Activated naive CD4-positive, alpha-beta T cell treated with anti-CD3 and anti-CD28 coated beads, Interleukin-2, amount 50 U/mL, for 24 hours (primary cell): ENCODE measurements at regions not wholly inside any gene's neighbourhood (a gene's known extent, or its start where the extent isn't known, plus 50 kb on each side); places are given as distances from the start of the nearest gene placed in this dataset.
A peak's percentile ranks its signal among the peaks of the same experiment; 100 is the strongest.

ENCODE experiments used
- H3K27ac Mint-ChIP-seq: one replicate; pipeline ENCODE4 v1.8.0; 2021; ENCODE audit warnings: mild to moderate bottlenecking, mixed read lengths
- H3K27me3 Mint-ChIP-seq: one replicate; pipeline ENCODE4 v1.8.0; 2021; ENCODE audit warnings: mixed read lengths
- H3K36me3 Mint-ChIP-seq: one replicate; pipeline ENCODE4 v1.8.0; 2021; ENCODE audit warnings: mixed read lengths
- H3K4me1 Mint-ChIP-seq: one replicate; pipeline ENCODE4 v1.8.0; 2021; ENCODE audit warnings: mixed read lengths
- H3K4me3 Mint-ChIP-seq: one replicate; pipeline ENCODE4 v1.8.0; 2021; ENCODE audit warnings: mild to moderate bottlenecking, mixed read lengths
- H3K9me3 Mint-ChIP-seq: one replicate; pipeline ENCODE4 v1.8.0; 2021; ENCODE audit warnings: mixed read lengths

DNA sequence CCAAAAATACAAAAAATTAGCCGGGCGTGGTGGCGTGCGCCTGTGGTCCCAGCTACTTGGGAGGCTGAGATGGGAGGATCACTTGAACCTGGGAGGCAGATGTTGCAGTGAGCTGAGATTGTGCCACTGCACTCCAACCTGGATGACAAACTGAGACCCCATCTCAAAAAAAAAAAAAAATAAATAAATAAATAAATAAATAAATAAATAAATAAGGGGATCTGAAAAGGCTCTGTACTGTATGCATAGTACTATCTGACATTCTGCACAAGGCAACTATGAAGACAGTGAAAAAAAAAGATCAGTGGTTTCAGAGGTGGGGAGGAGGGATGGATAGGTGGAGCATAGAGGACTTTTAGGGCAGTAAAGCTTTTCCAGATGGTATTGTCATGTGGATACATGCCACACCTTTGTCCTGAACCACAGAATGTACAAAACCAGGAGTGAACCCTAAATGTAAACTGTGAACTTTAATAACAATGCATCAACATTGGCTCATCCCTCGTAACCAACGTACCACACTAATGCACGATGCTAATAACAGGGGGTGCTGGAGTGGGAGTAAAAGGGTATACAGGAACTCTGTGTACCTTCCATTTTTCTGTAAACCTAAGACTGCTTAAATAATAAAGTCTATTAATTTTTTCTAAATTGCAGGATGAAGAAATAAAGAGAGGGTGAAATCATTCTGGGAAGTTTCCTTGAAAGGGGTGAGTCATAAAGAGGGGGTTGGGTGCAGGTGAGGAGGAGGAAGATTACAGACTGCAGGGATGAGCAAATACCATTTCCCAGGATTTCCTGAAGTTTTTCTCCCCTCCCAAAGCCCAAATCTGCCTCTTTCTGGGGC is 155.8 kb upstream of the SDK2 start:
- Mint-ChIP-seq H3K36me3 (peaks cover 3% of the 10 kb centered on the region), H3K27ac (no peak overlapping the region), H3K9me3 (no peaks in the 10 kb centered on the region), H3K4me3 (no peak overlapping the region), H3K27me3 (no peaks in the 10 kb centered on the region), H3K4me1 (peaks cover 8% of the 10 kb centered on the region)

DNA sequence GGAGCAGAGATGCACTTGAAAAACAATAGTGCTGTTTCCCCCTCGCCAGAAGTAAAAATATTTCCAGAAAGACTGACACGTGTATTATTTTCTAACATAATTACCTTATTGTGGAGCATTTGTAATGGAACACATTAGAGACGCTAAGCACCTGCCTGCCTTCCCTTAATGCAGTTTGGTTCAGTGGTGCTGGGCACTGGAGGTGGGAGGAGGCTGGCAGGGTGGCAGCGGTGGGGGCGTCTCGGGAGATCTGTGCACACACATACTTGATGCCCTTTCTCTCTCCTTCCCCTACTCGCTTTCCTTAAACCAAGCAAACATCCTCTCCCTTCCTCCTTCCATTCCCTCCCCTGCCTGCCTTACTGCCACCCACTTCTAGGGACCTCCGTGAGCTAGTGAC is 156.6 kb upstream of the SDK2 start:
- H3K4me3 Mint-ChIP-seq: no peak overlapping the region
- no peak overlapping the region for H3K27ac Mint-ChIP-seq
- H3K27me3 Mint-ChIP-seq: no peaks in the 10 kb centered on the region
- H3K9me3 Mint-ChIP-seq: no peaks in the 10 kb centered on the region
- H3K36me3 Mint-ChIP-seq: peaks cover 3% of the 10 kb centered on the region
- H3K4me1 Mint-ChIP-seq: peaks cover 8% of the 10 kb centered on the region

DNA sequence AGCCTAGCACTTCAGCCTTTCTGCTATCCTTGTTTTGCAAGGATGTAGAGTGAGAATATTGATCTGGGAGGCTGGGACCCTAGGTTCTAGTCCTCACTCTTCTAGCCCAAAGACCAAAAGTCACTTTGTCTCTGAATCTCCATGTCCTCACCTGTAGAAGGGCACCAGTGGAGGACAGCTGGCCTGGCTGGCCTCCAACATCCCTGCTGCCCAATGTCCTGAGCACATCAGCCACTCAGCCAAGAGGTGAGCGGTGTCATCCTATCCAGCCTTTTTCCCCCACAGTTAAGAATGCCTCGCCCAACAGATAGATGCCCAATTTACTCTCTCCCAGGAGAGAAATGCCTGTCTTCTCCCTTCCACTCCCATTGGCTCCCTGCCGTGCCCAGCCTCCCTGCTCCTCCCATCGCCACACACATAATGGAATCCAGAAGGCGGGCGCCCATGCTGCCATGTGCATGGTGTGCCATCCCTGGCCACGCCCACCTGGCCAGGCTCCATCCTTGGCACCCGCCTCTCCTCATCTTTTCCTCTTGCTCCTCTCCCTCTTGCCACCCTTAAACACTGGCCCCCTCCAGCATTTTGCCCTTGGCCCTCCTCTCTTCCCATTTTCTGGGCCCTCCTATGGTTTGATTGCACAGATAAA is 157.3 kb upstream of the SDK2 start:
- Mint-ChIP-seq H3K4me1 (peaks cover 8% of the 10 kb centered on the region), H3K36me3 (peaks cover 3% of the 10 kb centered on the region), H3K4me3 (no peak overlapping the region), H3K9me3 (no peaks in the 10 kb centered on the region), H3K27ac (no peak overlapping the region), H3K27me3 (no peaks in the 10 kb centered on the region)

DNA sequence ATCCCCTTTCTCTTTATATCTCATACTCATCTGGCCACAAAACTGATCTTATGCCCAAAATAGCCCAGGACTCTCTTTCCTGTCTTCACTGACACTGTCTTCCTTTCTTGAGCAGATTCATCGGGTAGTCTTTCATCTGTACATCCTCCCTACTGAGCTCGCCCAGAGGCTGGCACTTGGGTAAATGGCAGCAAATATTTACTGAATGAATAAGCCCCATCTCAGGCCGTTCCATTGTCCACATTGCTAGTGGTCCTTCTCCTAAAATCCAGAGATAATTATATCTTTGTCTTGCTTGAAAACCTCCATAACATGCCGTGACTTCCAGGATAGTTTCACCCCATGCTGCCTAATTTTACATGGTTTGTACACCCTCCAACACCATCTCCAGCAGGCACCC is 158.1 kb upstream of the SDK2 start:
- Mint-ChIP-seq H3K27me3 (no peaks in the 10 kb centered on the region), H3K4me1 (peaks cover 8% of the 10 kb centered on the region)

DNA sequence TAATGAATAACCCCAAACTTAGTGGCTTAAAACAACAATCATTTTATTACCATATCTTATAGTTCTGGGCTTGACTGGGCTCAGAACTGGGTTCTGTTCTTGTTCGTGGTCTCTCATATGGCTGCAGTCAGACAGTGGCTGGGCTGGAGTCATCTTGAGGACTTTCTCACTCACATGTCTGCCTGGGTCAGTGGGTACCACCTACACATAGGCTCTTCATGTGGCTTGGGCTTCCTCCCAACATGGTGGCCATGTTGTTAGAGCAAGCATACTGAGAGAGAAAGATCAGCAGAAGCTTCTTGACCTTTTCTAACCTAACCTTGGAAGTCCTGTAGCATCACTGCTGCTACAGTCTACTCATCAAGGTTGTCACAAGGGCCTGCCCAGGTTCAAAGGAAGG is 158.6 kb upstream of the SDK2 start:
- H3K36me3 Mint-ChIP-seq: peaks cover 3% of the 10 kb centered on the region
- no peak overlapping the region for H3K27ac Mint-ChIP-seq
- peaks cover 8% of the 10 kb centered on the region for H3K4me1 Mint-ChIP-seq
- no peak overlapping the region for H3K4me3 Mint-ChIP-seq
- H3K9me3 Mint-ChIP-seq: no peaks in the 10 kb centered on the region
- H3K27me3 Mint-ChIP-seq: no peaks in the 10 kb centered on the region

More for the DNA sequence above, 158.1 kb upstream of the SDK2 start:
- Mint-ChIP-seq H3K9me3 (no peaks in the 10 kb centered on the region), H3K4me3 (no peak overlapping the region), H3K36me3 (peaks cover 3% of the 10 kb centered on the region), H3K27ac (no peak overlapping the region)

DNA sequence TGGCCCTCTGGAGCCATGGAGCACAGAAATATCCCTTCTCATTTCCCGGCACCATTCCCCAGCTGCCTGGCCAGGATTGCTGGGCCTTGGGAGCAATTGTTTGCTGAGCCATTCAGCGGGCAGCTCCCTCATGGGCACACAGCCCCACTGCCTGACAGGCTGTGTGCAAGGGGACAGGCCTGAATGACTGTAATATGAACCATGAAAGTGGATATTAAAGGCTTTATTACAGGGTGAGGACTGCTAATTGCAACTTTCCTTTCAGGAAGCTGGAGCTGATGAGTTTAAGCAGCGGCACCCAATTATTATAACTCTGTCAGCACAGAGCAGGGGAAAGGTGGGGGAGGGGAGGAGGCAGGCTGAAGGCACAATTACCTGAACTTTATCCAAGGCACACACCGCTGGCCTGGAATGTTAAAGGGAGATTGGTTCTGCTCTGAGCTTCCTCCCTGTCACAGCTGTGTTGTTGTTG is 159.8 kb upstream of the SDK2 start:
- H3K4me1 Mint-ChIP-seq: peaks cover 8% of the 10 kb centered on the region
- no peaks in the 10 kb centered on the region for H3K27me3 Mint-ChIP-seq
- no peak overlapping the region for H3K4me3 Mint-ChIP-seq
- H3K9me3 Mint-ChIP-seq: no peaks in the 10 kb centered on the region
- peaks cover 3% of the 10 kb centered on the region for H3K36me3 Mint-ChIP-seq
- no peak overlapping the region for H3K27ac Mint-ChIP-seq

DNA sequence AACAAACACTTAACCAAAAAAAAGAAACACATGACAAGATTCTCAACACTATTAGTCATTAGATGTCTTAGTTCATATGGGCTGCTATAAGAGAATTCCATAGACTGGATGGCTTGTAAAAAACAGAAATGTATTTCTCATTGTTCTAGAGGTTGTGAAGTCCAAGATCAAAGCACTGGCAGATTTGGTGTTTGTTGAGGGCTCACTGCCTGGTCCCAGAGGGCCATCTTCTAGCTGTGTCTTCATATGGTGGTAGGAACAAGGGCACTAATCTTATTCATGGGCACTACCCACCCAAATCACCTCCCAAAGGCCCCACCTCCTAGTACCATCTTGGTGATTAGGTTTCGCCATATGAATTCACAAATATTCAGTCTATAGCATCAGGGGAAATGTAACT is 162.5 kb upstream of the SDK2 start:
- Mint-ChIP-seq H3K4me1 (peaks cover 7% of the 10 kb centered on the region), H3K9me3 (no peaks in the 10 kb centered on the region), H3K4me3 (no peak overlapping the region), H3K27ac (no peak overlapping the region), H3K27me3 (no peaks in the 10 kb centered on the region), H3K36me3 (peaks cover 3% of the 10 kb centered on the region)

DNA sequence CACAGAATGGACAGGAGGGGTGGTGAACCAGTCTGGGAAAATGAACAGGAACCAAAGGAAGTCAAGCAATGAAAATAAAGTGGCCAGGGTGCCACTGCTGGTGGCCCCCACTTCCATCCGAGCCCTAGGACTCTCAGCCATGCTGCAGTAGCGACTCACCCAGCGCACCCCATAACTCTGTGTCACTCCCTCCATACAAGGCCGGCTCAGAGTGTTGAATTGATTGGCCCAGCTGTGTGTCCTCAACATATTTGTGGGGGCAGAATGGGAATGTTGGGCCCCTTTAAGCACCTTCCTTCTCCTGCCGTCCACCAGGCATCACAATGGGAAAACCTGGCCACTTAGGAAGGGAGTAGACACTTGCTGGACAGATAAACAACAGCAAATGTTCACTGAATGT is 169.0 kb upstream of the SDK2 start:
- Mint-ChIP-seq H3K9me3 (no peaks in the 10 kb centered on the region), H3K27me3 (no peaks in the 10 kb centered on the region), H3K36me3 (no peaks in the 10 kb centered on the region), H3K4me1 (peaks cover under 1% of the 10 kb centered on the region), H3K27ac (no peak overlapping the region), H3K4me3 (no peak overlapping the region)

DNA sequence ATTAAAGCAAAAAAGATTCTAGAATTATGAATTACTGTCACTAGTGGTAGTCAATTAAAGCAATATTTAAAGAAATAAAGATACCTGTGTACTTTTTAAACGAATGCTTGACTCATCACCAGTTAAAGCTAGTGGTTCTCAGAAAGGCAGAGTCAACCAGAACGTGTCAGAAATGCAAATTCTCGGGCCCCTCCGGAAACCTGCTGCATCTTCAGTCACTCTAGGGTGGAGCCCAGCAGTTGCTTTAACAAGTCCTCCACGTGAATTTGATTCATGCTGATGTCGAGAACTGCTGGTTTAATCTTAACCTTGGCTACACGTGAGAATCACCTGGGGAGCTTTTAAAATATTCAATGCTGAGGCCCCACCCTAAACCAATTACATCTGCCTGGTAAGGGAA is 169.8 kb upstream of the SDK2 start:
- Mint-ChIP-seq H3K9me3 (no peaks in the 10 kb centered on the region), H3K4me3 (no peak overlapping the region), H3K27ac (no peak overlapping the region), H3K36me3 (peaks cover 2% of the 10 kb centered on the region), H3K4me1 (peaks cover 5% of the 10 kb centered on the region), H3K27me3 (no peaks in the 10 kb centered on the region)

DNA sequence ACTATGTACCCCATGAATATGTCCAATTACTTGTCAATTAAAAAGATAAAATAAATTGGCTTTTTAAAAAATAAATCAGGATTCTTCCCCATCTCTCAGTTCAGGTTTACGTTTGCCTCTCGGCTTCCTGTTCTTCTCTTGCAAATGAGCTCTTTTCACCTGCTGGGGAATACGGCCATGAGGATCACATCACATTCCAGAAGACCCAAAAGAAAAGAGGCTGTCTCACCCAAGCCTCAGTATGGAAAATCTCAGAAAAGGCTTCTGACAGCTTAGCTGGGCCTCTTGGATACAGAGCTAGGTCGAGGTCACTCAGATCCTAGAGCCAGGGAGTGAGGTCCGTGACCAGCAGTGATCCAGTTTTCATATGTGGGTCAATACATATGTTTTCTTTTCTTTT is 171.2 kb upstream of the SDK2 start:
- Mint-ChIP-seq H3K4me1 (peaks cover 5% of the 10 kb centered on the region), H3K9me3 (no peaks in the 10 kb centered on the region), H3K36me3 (peaks cover 2% of the 10 kb centered on the region), H3K27ac (no peak overlapping the region), H3K27me3 (no peaks in the 10 kb centered on the region), H3K4me3 (no peak overlapping the region)

DNA sequence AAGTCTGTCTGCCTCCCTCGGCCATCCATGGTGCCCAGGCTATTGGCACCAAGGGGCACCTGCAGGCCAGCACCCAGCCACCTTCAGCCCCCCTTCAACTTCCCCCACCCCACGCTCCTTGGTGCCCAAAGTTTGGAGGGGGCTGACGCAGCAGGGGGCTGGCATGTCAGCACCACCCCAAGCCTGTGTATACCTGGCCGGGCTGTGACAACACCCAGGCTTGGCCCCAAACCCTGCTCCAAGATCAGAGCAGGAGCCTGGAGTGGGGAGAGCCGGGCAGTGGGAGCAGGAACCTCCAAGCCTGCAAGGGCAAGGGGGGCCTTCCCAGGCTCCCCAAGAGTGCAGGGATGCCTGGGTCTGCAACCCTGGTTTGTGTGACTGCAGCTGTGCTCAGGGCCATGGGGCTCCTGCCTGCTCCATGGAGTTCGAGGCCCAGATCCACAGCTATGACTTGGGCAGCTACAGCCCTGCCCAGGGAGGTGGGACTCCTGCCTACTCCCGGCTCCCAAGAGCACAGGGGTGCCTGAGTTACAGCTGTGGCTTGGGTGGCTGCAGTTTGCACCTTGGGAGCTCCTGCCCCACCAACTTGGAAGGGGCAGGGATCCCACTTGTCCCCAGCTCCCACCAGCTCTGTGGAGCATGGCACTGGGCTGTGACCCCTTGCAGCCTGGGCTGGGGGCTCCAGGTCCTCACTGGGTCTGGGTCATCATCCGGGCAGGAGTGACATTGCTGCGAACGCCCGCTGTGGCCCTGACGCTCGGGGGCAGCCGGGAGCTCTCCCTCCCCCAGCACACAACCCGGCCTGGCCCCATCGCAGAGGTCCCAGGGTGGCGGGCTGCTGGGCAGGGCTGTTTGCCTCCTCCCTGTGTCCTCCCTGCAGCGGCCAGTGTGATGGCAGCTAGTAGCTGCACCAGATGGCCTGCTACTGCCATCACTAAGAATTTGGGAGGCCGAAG is 175.5 kb upstream of the SDK2 start:
- H3K27ac Mint-ChIP-seq: no peak overlapping the region
- H3K36me3 Mint-ChIP-seq: peaks cover 2% of the 10 kb centered on the region
- H3K4me3 Mint-ChIP-seq: no peak overlapping the region
- H3K4me1 Mint-ChIP-seq: peaks cover 31% of the 10 kb centered on the region
- H3K27me3 Mint-ChIP-seq: no peaks in the 10 kb centered on the region
- no peaks in the 10 kb centered on the region for H3K9me3 Mint-ChIP-seq

DNA sequence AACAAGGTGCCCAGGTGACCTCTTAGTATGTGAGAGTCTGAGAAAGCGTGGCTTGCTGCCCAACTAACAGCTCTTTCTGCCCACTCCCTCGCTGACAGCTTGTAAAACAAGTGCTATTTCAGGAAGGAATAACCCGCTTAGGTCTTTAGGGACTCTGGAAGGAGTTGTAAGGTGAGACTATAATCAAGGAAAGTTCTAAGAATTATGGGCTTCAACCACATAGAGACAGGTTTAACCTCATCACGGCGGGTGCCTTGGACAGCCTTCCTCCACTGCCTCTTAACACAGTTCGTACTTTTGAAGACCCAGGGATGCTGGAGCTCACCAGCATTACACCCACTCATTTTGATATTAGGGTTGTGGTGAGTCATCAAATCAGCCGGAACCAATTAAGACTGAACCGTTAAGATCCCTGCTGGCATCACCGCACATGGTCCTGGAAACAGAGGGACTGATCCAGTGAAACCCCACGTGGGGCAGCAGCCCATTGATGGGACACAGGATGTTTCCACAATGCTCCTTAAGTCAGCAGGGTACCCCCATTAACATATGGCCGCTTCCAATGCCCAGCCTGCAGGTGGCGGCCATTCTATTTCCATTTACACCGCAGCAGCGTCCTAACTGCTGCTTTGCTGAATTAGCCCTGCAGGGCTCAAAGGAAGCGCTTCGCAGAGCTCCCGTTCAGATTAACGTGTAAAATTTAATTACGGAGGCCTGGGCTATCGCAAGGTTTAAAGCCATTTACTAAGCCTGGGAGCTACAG is 176.6 kb upstream of the SDK2 start:
- Mint-ChIP-seq H3K36me3 (peaks cover 2% of the 10 kb centered on the region), H3K27me3 (no peaks in the 10 kb centered on the region), H3K4me1 (peaks cover 43% of the 10 kb centered on the region), H3K27ac (no peak overlapping the region), H3K9me3 (no peaks in the 10 kb centered on the region), H3K4me3 (no peak overlapping the region)

DNA sequence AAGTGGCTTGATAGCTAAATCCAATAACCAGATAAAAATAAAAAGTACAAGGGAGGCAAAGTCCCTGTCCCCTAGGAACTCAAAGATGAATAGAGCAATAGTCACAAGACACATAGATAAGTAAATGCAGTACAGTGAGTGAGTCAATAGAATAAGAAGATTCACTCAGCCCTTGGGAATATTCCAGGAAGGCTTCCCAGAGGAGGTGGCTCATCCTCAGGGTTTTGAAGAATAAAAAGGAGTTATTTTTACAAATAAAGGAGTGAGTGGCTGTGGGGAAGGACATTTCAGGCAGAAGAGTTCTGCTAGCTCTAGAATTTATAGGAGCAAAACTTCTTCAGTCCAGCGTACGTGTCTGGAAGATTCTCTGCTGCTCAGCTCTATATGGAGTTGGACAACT is 177.4 kb upstream of the SDK2 start:
- Mint-ChIP-seq H3K36me3 (peaks cover 2% of the 10 kb centered on the region), H3K9me3 (no peaks in the 10 kb centered on the region), H3K4me1 (peaks cover 51% of the 10 kb centered on the region), H3K27ac (no peak overlapping the region), H3K4me3 (no peak overlapping the region), H3K27me3 (no peaks in the 10 kb centered on the region)

DNA sequence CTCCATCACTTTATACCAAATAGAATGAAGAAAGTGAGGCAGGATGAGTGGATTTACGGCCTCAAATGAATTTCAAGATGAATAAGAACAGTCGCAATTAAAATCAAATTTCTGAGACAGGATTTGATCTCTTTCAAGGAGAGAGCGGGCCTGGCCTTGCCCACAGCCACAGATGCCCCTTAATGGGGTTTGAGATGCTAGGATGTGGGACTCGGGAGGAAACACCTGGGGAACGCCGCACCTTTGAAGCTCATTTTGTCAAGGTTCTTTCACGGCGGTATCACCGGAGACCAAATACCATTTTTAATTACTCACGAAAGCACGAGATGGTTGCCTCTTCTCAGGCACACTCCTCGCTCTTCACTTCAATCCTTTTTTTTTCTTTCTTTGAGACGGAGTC is 178.1 kb upstream of the SDK2 start:
- no peaks in the 10 kb centered on the region for H3K9me3 Mint-ChIP-seq
- H3K27ac Mint-ChIP-seq: peak overlapping the region; percentile 12
- H3K4me3 Mint-ChIP-seq: peak overlapping the region; percentile 55
- peaks cover 58% of the 10 kb centered on the region for H3K4me1 Mint-ChIP-seq
- peaks cover 2% of the 10 kb centered on the region for H3K36me3 Mint-ChIP-seq
- H3K27me3 Mint-ChIP-seq: no peaks in the 10 kb centered on the region

DNA sequence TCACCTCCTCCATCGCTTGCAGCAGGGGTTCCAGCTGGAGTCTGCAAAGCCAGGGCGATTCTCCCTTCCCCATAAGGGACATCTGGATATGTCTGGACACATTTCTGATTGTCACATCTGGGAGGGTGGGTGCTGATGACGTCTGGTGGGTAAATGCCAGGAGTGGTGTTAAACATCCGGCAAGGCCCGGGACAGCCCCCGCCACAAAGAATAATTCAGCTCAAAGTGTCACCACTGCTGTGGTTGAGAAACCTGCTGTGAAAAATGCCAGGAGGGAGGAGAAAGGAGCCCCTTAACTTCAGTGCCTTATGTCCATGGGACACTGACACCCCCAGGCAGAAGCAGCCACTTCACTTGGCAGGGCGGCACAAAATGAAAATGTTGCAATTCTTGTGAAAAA is 179.4 kb upstream of the SDK2 start:
- Mint-ChIP-seq H3K27me3 (no peaks in the 10 kb centered on the region), H3K4me1 (peaks cover 66% of the 10 kb centered on the region), H3K27ac (no peak overlapping the region), H3K4me3 (no peak overlapping the region), H3K36me3 (no peaks in the 10 kb centered on the region), H3K9me3 (no peaks in the 10 kb centered on the region)
